IPS-15b (cell line): ENCODE measurements at regions not wholly inside any gene's neighbourhood (a gene's known extent, or its start where the extent isn't known, plus 50 kb on each side); places are given as distances from the start of the nearest gene placed in this dataset.
"Not testable (repeated sequence)": the region's sequence is repeated elsewhere in the genome, so short reads cannot be mapped to it uniquely, and the experiment has no call there.

Experiments
- H3K27me3 ChIP-seq: one replicate; pipeline ENCODE4 v1.6.1; 2013; ENCODE audit warnings: low read length; ENCODE audit not compliant: control insufficient read depth, insufficient read depth
- H3K36me3 ChIP-seq: one replicate; pipeline ENCODE4 v1.6.1; 2013; ENCODE audit warnings: low read length; ENCODE audit not compliant: control insufficient read depth, insufficient read depth
- H3K4me1 ChIP-seq: one replicate; pipeline ENCODE4 v1.6.1; 2013; ENCODE audit warnings: mild to moderate bottlenecking, low read length; ENCODE audit not compliant: control insufficient read depth, insufficient read depth
- H3K4me3 ChIP-seq: one replicate; pipeline ENCODE4 v1.5.1; 2013; ENCODE audit warnings: low read depth, low read length
- H3K9ac ChIP-seq: one replicate; pipeline ENCODE4 v1.6.1; 2013; ENCODE audit warnings: low read depth, mild to moderate bottlenecking, low read length
- H3K9me3 ChIP-seq: one replicate; pipeline ENCODE4 v1.6.1; 2013; ENCODE audit warnings: mild to moderate bottlenecking, low read length; ENCODE audit not compliant: control insufficient read depth, insufficient read depth

- H3K4me3 ChIP-seq: peak overlapping the region; percentile 22
- H3K27me3 ChIP-seq, H3K9ac ChIP-seq, H3K36me3 ChIP-seq, H3K9me3 ChIP-seq, H3K4me1 ChIP-seq: not testable (repeated sequence)
Measured at GRCh38 chr4:112086661-112087060, 58.6 kb upstream of the FAM241A start.

- not testable (repeated sequence) for H3K27me3 ChIP-seq, H3K4me1 ChIP-seq, H3K36me3 ChIP-seq, H3K9ac ChIP-seq, H3K9me3 ChIP-seq, H3K4me3 ChIP-seq
Measured at GRCh38 chr4:112092330-112092729, 52.9 kb upstream of the FAM241A start.

- Histone ChIP-seq H3K4me3 (no peak overlapping the region), H3K27me3 (no peaks in the 10 kb centered on the region), H3K9ac (no peak overlapping the region), H3K4me1 (no peaks in the 10 kb centered on the region), H3K9me3 (no peaks in the 10 kb centered on the region), H3K36me3 (no peaks in the 10 kb centered on the region)
Measured at GRCh38 chr4:112093636-112094202, 51.5 kb upstream of the FAM241A start.

DNA sequence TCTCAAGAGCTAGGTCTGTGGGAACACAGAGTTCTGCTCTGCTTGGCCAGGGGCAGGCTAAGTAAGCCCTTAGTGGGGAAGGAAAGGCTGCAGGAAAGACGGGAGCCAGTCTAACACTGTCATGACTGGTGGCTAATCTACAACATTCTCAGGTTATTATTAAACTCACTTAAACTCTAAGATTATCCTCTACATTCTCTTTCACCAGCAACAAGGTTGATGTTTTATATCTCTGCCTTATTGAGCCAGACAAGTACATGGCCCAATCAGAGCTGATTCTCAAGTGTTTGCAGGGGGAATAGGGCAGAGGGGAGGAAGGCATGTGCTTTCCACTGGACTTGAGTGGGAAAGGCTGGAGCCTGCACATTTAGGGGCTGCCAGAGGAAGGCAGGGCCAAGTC is 50.9 kb upstream of the FAM241A start:
- Histone ChIP-seq H3K4me3 (no peak overlapping the region), H3K9ac (no peak overlapping the region), H3K9me3 (no peaks in the 10 kb centered on the region), H3K36me3 (no peaks in the 10 kb centered on the region), H3K4me1 (no peaks in the 10 kb centered on the region), H3K27me3 (no peaks in the 10 kb centered on the region)
